HTR-8/SVneo (cell line): ENCODE measurements at regions not wholly inside any gene's neighbourhood (a gene's known extent, or its start where the extent isn't known, plus 50 kb on each side); places are given as distances from the start of the nearest gene placed in this dataset.
"Not testable (repeated sequence)": the region's sequence is repeated elsewhere in the genome, so short reads cannot be mapped to it uniquely, and the experiment has no call there.

Experiments used
- DNase-seq: peaks from one replicate; pipeline ENCODE4 v3.0.0; 2011; ENCODE audit warnings: low spot score, mixed read lengths; ENCODE audit not compliant: insufficient read length
- FAIRE-seq: peaks from 2 replicates; lab custom pipeline; 2011; peaks lifted over from hg19 to GRCh38; lab: Jason Lieb, UNC

- DNase-seq (no peak), FAIRE-seq (peak; percentile 83)
Measured at GRCh38 chr2:878245-878930, 72.3 kb upstream of the SNTG2 start.

DNA sequence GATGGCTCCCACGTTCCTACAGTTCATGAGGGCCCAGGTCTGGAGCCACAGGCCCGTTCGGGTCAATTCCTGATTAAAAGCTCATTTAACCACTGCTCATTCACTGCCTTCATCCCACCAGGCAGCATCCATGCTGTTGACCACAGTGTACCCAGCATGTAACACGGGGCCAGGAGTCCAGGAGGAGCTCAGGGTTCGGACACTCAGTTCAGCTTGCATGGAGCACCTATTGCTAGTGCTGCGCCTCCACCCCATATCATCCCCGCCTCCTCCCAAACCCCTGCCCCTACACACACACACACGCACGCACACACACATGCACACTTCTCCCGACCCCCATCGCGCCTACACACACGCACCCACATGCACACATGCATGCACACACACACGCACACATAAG, 72.9 kb upstream of the SNTG2 start:
- FAIRE-seq (peak; percentile 55), DNase-seq (no peak)

DNA sequence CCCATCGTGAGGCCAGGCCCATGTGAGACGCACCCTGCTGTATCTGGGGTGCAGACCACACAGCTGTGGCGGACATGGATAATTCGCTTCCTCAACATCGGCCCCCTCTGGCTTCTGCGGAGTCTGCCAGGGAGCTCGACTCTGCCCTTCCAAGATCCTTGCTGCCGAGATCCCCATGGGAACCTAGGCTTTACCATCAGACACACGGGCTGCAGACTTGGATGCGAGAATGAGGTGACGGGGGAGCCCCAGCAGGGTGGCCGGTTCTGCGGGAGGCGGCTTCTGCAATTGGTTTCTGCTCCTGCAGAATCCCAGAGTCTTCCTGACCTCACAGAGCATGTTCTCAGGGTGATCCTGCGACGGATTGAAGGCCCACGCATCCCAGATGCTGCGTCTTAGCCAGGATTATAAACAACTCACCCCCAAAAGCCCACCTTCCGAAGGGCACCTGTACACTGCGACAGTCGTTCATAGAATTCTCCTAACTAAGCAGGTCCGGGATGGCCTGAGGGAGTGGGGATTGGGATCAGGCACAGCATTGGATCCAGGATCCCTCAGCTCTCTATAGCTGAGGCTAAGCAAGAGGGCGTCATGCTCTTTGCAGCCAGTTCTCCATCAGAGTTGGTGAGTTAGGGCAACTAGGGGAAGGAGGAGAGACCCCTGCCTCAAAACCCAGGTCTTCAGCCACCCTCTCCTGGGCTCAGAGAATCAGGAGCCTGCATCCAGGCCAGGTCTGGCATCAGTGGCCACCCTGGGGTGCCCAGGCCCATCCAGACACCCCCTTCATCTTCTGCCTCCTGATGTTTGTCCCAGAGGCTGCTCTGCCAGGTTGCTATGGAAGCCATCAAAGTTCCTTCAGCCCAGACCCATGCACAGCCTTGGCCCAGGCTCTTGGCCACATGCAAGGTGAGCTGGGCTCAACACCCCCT, 74.7 kb upstream of the SNTG2 start:
- DNase-seq (no peak), FAIRE-seq (no peak)

DNA sequence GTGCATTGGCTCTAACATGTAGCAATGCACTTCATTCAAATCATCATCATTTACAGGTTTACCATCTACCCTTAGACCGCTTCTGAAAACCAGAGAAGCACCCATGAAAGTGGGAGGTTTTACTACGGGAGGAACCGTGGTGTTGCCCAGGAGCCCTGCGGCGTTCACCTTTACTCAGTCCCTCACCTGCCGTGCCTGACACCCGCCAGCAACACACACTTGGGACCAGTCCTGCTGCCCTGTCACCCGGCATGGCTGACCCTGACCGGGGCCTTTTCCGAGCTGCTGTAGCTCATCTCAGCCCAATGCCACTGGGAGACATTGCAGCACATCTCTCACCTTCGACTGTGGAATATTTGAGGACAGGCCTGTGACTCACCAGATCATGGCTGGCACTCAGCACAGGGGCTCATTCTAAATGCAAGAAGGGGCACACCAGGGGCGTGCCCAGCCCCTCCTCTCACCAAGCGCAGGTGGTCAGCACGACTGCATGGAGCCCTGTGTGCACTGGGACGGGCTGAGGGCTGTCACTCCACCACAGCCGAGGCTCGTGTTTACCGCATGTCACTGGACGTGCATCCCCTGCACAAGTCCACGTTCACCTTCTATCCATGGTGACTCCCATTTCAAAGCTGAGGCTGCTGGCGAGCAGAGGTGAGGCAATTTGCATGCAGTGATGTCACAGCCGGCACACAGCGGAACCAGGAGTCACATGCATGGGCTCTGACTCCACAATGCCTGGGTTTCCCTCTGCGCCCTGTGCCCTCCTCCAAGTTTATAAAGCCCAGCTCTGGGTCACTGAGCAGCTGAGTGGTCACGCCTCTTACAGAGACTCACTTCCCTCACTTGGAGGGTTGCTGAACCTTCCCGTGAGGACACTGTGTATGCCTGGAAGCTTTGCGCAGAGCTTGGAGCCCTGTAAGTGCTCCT, 76.7 kb upstream of the SNTG2 start:
- FAIRE-seq: peak; percentile 46

DNA sequence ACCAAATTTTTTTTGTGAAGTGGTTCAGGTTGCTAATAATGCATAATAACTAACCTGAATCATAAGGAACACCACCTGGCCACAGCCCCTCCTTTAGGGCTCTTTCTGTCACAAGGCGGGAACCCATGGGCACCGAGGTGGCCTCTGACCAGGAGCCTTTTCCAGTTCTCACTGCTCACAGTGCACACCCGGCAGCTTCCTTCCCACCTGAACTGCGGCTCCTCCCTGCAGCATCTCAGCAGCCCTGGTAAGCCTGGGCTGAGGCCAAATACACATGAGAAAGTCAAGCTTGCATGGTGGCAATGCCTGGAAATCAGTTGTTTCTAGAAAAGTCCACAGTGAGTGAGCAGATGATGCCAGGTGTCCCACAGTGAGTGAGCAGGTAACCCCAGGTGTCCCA, 77.6 kb upstream of the SNTG2 start:
- FAIRE-seq (no peak), DNase-seq (no peak)

More for the DNA sequence above, 76.7 kb upstream of the SNTG2 start:
- no peak for DNase-seq

- DNase-seq (no peak), FAIRE-seq (no peak)
Measured at GRCh38 chr2:871926-872680, 78.5 kb upstream of the SNTG2 start.

DNA sequence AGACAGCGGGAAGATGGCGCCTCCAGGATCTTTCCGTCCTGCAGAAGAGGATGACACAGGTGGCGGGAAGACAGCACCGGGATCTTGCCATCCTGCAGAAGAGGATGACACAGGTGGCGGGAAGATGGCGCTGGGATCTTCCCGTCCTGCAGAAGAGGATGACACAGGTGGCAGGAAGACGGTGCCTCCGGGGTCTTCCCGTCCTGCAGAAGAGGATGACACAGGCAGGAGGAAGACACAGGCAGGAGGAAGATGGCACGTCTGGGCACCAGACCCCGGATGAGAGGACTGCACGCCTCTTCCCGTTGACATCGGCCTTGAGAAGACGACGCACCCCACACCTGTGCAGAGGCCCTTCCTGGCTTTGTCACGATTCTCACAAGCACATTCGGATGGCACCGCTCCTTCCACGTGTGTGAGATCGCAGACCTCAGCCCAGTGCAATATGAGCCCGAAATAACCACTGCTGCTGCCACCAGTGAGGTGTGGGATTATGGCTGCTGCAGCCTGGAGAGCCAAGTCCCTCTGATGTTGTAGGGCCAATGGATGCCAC, 79.4 kb upstream of the SNTG2 start:
- DNase-seq (no peak), FAIRE-seq (no peak)

- FAIRE-seq: no peak
- no peak for DNase-seq
Measured at GRCh38 chr2:870426-870825, 80.2 kb upstream of the SNTG2 start.

DNA sequence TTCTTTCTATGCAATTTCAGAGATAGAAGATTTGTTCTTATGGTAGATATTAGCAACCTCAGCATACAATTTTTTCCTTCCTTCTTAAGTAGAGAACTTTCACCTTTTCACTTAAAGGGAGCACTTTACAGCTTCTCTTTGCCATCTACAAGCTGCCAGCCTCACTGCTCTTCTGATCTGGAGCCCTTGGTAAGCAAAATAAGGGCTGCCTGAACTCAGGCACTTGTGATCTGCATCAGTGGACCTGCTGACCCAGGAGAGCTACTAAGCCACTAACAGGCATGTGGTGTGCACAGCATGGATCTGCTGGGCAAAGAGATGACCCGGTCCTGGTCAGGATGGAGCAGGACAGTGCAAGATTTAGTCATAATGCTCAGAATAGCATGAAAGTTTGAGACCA, 80.8 kb upstream of the SNTG2 start:
- FAIRE-seq (no peak), DNase-seq (no peak)

GRCh38 chr2:869357-869871, 81.2 kb upstream of the SNTG2 start:
- no peak for DNase-seq
- no peak for FAIRE-seq

- not testable (repeated sequence) for DNase-seq, FAIRE-seq
Measured at GRCh38 chr2:868857-869256, 81.8 kb upstream of the SNTG2 start.

- FAIRE-seq (no peak), DNase-seq (no peak)
Measured at GRCh38 chr2:867296-867695, 83.4 kb upstream of the SNTG2 start.

- FAIRE-seq: no peak
- no peak for DNase-seq
Measured at GRCh38 chr2:866887-867286, 83.8 kb upstream of the SNTG2 start.

GRCh38 chr2:866009-866680, 84.5 kb upstream of the SNTG2 start:
- no peak for FAIRE-seq
- DNase-seq: no peak

DNA sequence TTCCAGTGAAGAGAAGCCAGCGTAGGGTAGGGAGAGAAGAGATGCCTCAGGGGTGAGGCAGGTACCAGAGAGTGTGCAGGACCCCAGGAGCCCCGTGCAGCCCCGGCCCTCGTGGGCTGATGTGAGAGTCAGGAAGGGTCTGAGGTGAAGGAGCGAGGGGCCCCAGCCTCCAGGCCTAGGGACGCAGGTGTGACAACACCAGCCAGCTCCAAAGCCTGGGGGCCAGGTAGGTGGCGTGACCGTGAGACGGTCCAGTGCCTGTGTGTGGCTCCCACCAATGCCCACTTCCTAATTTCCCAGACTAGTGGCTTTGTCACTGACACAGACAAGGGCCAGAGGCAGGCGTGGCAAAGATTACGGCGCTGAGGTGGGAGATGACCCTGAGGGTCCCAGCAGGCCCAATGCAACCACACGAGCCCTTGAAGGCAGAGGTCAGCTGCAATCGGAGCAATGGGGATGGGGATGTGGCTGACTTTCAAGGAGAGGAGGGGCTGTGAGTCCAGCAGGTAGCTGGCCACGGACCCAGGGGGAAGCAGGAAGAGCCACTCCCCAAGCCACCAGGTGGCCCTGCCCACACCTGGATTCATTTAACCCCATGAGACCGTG, 86.0 kb upstream of the SNTG2 start:
- FAIRE-seq (no peak), DNase-seq (no peak)

GRCh38 chr2:863732-864450, 86.8 kb upstream of the SNTG2 start:
- no peak for FAIRE-seq
- DNase-seq: no peak

- DNase-seq (no peak), FAIRE-seq (no peak)
Measured at GRCh38 chr2:862731-863466, 87.8 kb upstream of the SNTG2 start.
